ENCODE measurements at regions not wholly inside any gene's neighbourhood (a gene's known extent, or its start where the extent isn't known, plus 50 kb on each side); places are given as distances from the start of the nearest gene placed in this dataset.

GRCh38 chr4:53956053-53956452, 108.4 kb downstream of the CHIC2 start:
- ChIA-PET CTCF (no interaction called here), POLR2A (no interaction called here)
- no TSS peak for BruUV-seq (replicated peaks)
- no peak overlapping the region for H3K4me3 ChIP-seq (ENCODE audit: low read depth in 2 of 2, low read length in 2 of 2)
- intact Hi-C loops (cut with micrococcal nuclease; ENCODE audit: unreplicated experiment) (no loop called here), in situ Hi-C loops (cut with HindIII; ENCODE audit: low pct_unique_long_range_greater_than_20kb, low sequenced_read_pairs) (no loop called here)
- no peak for TF ChIP-seq POLR2AphosphoS5 (IDR thresholded peaks at IDR 0.05; ENCODE audit: low read depth, low read length)
- TF ChIP-seq TCF7L2 (IDR thresholded peaks at IDR 0.05; ENCODE audit: low read depth, low read length) = no peak
- TF ChIP-seq CTCF (IDR thresholded peaks at IDR 0.05) = no peak
- TF ChIP-seq SIN3A (IDR thresholded peaks at IDR 0.05; ENCODE audit: borderline replicate concordance, insufficient read depth, low read depth, low read length) = no peak
- no peak for TF ChIP-seq REST (IDR thresholded peaks at IDR 0.05; ENCODE audit: insufficient read depth in 1 of 2, low read depth in 2 of 2, low read length in 1 of 2)
- H3K9me3 ChIP-seq (ENCODE audit: control insufficient read depth, insufficient read depth, low read depth, low read length) = no peaks in the 10 kb centered on the region
- no peaks in the 10 kb centered on the region for H3K36me3 ChIP-seq (ENCODE audit: control insufficient read depth, insufficient read depth, low read length)
- H3K27ac ChIP-seq (ENCODE audit: low read length) = no peak overlapping the region
- ATAC-seq = no peak
- DNase-seq (ENCODE audit: low read depth, low spot score) = no peak
- H3K27me3 ChIP-seq (ENCODE audit: control insufficient read depth, insufficient read depth, low read length) = no peaks in the 10 kb centered on the region
- H3K4me1 ChIP-seq (ENCODE audit: control insufficient read depth, insufficient read depth, low read length) = no peaks in the 10 kb centered on the region

GRCh38 chr4:53951414-53951813, 113.0 kb downstream of the CHIC2 start:
- Histone ChIP-seq H3K4me3 (ENCODE audit: low read depth in 2 of 2, low read length in 2 of 2) (no peak overlapping the region), H3K27ac (ENCODE audit: low read length) (no peak overlapping the region), H3K4me1 (ENCODE audit: control insufficient read depth, insufficient read depth, low read length) (no peaks in the 10 kb centered on the region), H3K36me3 (ENCODE audit: control insufficient read depth, insufficient read depth, low read length) (no peaks in the 10 kb centered on the region), H3K27me3 (ENCODE audit: control insufficient read depth, insufficient read depth, low read length) (no peaks in the 10 kb centered on the region), H3K9me3 (ENCODE audit: control insufficient read depth, insufficient read depth, low read depth, low read length) (no peaks in the 10 kb centered on the region)
- DNase-seq (ENCODE audit: low read depth, low spot score) (no peak), ATAC-seq (no peak)
- intact Hi-C loops (cut with micrococcal nuclease; ENCODE audit: unreplicated experiment) = no loop called here
- in situ Hi-C loops (cut with HindIII; ENCODE audit: low pct_unique_long_range_greater_than_20kb, low sequenced_read_pairs) = no loop called here
- no peak for TF ChIP-seq CTCF (IDR thresholded peaks at IDR 0.05)
- no TSS peak for BruUV-seq (replicated peaks)
- POLR2A ChIA-PET = no interaction called here
- CTCF ChIA-PET = no interaction called here

Measured in Panc1 (cell line).